Lung (tissue), 11 donors: ENCODE measurements at regions not wholly inside any gene's neighbourhood (a gene's known extent, or its start where the extent isn't known, plus 50 kb on each side); places are given as distances from the start of the nearest gene placed in this dataset.

ENCODE experiments used
- ATAC-seq: fragments of 200-7000 bp; cut with Tn5 transposase; one replicate; pipeline ENCODE4 v1.9.1; 2020; ENCODE audit warnings: moderate number of reproducible peaks; ENCODE audit not compliant: insufficient read depth, low FRiP score
- DNase-seq, 3 donors: peaks; one replicate each; pipeline ENCODE4 v3.0.0-alpha.2; 2013 to 2017
- H3K27ac ChIP-seq, 2 donors: one replicate each; pipeline ENCODE4 v1.5.1; 2013; ENCODE audit warnings: mild to moderate bottlenecking in 2 of 2, moderate library complexity in 2 of 2, control low read depth in 1 of 2, inconsistent platforms in 1 of 2, low read depth in 1 of 2, low read length in 1 of 2
- H3K27me3 ChIP-seq, 3 donors: one replicate each; pipeline ENCODE4 v1.5.1; 2013; ENCODE audit warnings: low read length in 2 of 3; ENCODE audit not compliant: control insufficient read depth in 3 of 3, insufficient read depth in 3 of 3
- H3K36me3 ChIP-seq, 4 donors: one replicate each; pipeline ENCODE4 v1.5.1; 2013; ENCODE audit warnings: low read length in 4 of 4, mild to moderate bottlenecking in 1 of 4, moderate library complexity in 1 of 4; ENCODE audit not compliant: control insufficient read depth in 4 of 4, insufficient read depth in 4 of 4
- H3K4me1 ChIP-seq, 5 donors: one replicate each; pipeline ENCODE4 v1.5.1; 2013; ENCODE audit warnings: low read length in 5 of 5, mild to moderate bottlenecking in 2 of 5, moderate library complexity in 1 of 5; ENCODE audit not compliant: control insufficient read depth in 5 of 5, insufficient read depth in 5 of 5
- H3K4me3 ChIP-seq: one replicate; pipeline ENCODE4 v1.5.1; 2013; ENCODE audit warnings: mild to moderate bottlenecking, control low read depth, moderate library complexity
- H3K9ac ChIP-seq, 2 donors: one replicate each; pipeline ENCODE4 v1.5.1; 2013; ENCODE audit warnings: low read length in 2 of 2, control low read depth in 1 of 2; ENCODE audit not compliant: insufficient read depth in 1 of 2
- H3K9me3 ChIP-seq, 4 donors: one replicate each; pipeline ENCODE4 v1.5.1; 2013; ENCODE audit warnings: low read length in 3 of 4, mild to moderate bottlenecking in 1 of 4, moderate library complexity in 1 of 4; ENCODE audit not compliant: control insufficient read depth in 4 of 4, insufficient read depth in 3 of 4
- WGBS, 2 donors: extraction: QIAGEN DNeasy Blood & Tissue Kit; methylation state at CpG; one replicate each; pipeline ENCODE4 v1.1.7; 2013; 5-methylcytosine and 5-hydroxymethylcytosine counted together
- TF ChIP-seq, protein P1 (sequence below): IDR thresholded peaks from 2 replicates; pipeline ENCODE4 v1.5.1; 2012; ENCODE audit warnings: mild to moderate bottlenecking; ENCODE audit errors: control extremely low read depth, extremely low read depth
- donor health status: control.
- donor health status: control.
- donor health status: Bipolar disorder and iron deficiency.
- donor health status: healthy.
- donor health status: DM: yes; HTN: yes; CAD: no.

DNA sequence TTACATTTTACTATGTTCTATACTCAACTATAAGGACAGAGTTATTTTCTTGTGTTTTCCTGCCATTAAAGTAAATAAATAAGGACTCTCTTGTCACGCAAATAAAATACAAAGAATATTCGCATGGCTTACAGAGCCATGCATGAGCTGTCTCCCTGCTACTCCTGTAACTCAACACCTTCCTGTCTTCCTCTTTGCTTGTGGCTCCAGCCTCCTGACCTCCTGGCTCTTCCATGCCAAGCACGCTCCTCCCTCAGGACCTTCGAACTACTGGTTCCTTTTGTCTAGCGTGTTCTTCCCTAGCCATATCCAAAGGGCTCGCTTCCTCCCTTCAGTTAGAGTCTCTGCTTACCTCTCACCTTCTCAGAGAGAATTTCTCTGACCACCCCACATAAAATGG, 124.3 kb upstream of the TMC3 start:
- peaks cover 0 to 4% (median 0%) of the 10 kb centered on the region in 3 donors for H3K27me3 ChIP-seq
- TF ChIP-seq, protein P1, sequence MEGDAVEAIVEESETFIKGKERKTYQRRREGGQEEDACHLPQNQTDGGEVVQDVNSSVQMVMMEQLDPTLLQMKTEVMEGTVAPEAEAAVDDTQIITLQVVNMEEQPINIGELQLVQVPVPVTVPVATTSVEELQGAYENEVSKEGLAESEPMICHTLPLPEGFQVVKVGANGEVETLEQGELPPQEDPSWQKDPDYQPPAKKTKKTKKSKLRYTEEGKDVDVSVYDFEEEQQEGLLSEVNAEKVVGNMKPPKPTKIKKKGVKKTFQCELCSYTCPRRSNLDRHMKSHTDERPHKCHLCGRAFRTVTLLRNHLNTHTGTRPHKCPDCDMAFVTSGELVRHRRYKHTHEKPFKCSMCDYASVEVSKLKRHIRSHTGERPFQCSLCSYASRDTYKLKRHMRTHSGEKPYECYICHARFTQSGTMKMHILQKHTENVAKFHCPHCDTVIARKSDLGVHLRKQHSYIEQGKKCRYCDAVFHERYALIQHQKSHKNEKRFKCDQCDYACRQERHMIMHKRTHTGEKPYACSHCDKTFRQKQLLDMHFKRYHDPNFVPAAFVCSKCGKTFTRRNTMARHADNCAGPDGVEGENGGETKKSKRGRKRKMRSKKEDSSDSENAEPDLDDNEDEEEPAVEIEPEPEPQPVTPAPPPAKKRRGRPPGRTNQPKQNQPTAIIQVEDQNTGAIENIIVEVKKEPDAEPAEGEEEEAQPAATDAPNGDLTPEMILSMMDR = no peak
- H3K4me1 ChIP-seq = no peaks in the 10 kb centered on the region
- 88 to 95% methylated on average over 6 of the region's 6 CpGs for WGBS, 2 donors
- H3K9me3 ChIP-seq = peaks cover 0 to 3% (median 0%) of the 10 kb centered on the region in 4 donors
- no peak overlapping the region for H3K4me3 ChIP-seq
- no peaks in the 10 kb centered on the region for H3K36me3 ChIP-seq
- no peak overlapping the region for H3K27ac ChIP-seq
- DNase-seq (no peak), ATAC-seq (no peak)
- H3K9ac ChIP-seq = no peak overlapping the region

DNA sequence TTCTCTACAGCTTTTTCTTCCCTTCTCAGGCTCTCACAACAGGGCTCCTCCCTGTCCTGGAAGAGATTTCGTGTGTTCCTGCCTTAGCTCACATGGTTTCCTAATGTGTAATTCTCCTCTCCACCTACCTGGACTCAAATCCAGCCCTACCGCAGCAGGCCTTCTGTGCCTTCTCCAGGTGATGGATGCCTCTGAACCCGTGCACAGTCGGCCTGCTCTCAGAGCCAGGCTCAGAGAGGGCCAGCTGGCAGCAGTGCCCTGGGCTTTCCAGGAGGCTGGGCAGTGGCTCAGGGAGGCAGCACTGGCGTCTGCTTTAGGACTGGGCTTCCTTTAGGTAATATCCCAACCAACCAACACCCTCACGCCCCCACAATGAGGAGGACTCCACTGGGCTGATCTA, 123.2 kb upstream of the TMC3 start:
- ATAC-seq (no peak), DNase-seq (no peak)
- Histone ChIP-seq H3K9me3 (peaks cover 0 to 5% (median 0%) of the 10 kb centered on the region in 4 donors), H3K4me1 (peaks cover 0 to 7% (median 2%) of the 10 kb centered on the region in 5 donors), H3K27ac (no peak overlapping the region), H3K9ac (no peak overlapping the region), H3K4me3 (no peak overlapping the region), H3K36me3 (no peaks in the 10 kb centered on the region), H3K27me3 (peaks cover 0 to 4% (median 0%) of the 10 kb centered on the region in 3 donors)
- TF ChIP-seq, protein P1 = no peak
- 86 to 87% methylated on average over 6 of the region's 6 CpGs for WGBS, 2 donors

DNA sequence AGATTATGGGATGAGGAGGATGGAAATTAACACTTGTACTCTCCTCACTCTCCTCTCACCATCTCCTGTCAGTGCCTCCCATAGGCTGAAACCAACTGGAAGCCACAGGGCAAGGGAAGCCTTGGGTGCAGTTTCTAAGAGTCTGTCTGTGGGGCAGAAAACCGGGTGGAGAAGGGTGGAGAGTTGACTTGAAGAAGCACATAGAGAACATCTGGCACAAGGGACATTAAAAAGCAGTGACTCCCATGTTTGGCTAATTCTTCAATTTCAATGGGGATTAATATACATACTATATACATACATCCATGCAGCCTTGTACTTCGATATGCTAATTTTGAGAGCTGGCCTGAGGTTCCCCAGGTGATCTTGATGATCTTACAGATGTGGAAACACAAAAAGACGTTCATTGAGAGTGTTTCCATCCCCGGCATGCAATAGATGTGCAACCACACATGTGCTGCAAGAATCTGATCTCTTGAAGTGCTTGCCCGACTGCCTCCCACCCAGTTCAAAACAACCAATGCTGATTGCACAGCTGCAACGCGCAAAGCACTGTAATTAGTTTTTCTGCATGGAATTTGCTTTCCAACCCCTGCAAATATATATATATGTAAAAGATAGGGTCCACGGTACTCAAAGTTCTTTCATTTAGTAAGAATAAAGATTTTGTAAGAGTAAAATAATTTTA, 121.9 kb upstream of the TMC3 start:
- ATAC-seq = no peak
- no peak overlapping the region for H3K4me3 ChIP-seq
- no peak overlapping the region for H3K9ac ChIP-seq
- WGBS, 2 donors = 74 to 80% methylated on average over 8 of the region's 8 CpGs
- no peak overlapping the region for H3K27ac ChIP-seq
- peaks cover 0 to 4% (median 0%) of the 10 kb centered on the region in 3 donors for H3K27me3 ChIP-seq
- no peak for DNase-seq
- H3K9me3 ChIP-seq = peaks cover 0 to 5% (median 0%) of the 10 kb centered on the region in 4 donors
- TF ChIP-seq, protein P1 = no peak
- H3K36me3 ChIP-seq = no peaks in the 10 kb centered on the region
- H3K4me1 ChIP-seq = peaks cover 0 to 11% (median 2%) of the 10 kb centered on the region in 5 donors
